Hematopoietic multipotent progenitor cell treated with erythropoietin and hydrocortisone succinate and interleukin-3 and kit ligand, for 4 days (in vitro differentiated cells): ENCODE measurements at regions not wholly inside any gene's neighbourhood (a gene's known extent, or its start where the extent isn't known, plus 50 kb on each side); places are given as distances from the start of the nearest gene placed in this dataset.
"Not testable (repeated sequence)": the region's sequence is repeated elsewhere in the genome, so short reads cannot be mapped to it uniquely, and the experiment has no call there.

Source experiments
- DNase-seq: peaks from one replicate; pipeline ENCODE4 v3.0.0-alpha.2; 2015

- DNase-seq = no peak
These were observed 110.0 kb upstream of the JCAD start for GRCh38 chr10:30169342-30169741.

GRCh38 chr10:30166929-30167328, 107.5 kb upstream of the JCAD start:
- no peak for DNase-seq

- peak; percentile 43 for DNase-seq
These were observed 104.0 kb upstream of the JCAD start for GRCh38 chr10:30163410-30163809.

- DNase-seq = not testable (repeated sequence)
These were observed 103.4 kb upstream of the JCAD start for GRCh38 chr10:30162796-30163195.

GRCh38 chr10:30160271-30160982, 101.0 kb upstream of the JCAD start:
- DNase-seq = peak; percentile 46

GRCh38 chr10:30159614-30160013, 100.2 kb upstream of the JCAD start:
- DNase-seq = not testable (repeated sequence)

- DNase-seq = peak; percentile 56
These were observed 99.1 kb upstream of the JCAD start for GRCh38 chr10:30158325-30158960.

- no peak for DNase-seq
These were observed 96.0 kb upstream of the JCAD start for GRCh38 chr10:30155401-30155800.

- no peak for DNase-seq
These were observed 95.2 kb upstream of the JCAD start for GRCh38 chr10:30154561-30154960.

- DNase-seq = no peak
These were observed 94.7 kb upstream of the JCAD start for GRCh38 chr10:30154126-30154525.

- peak; percentile 98 for DNase-seq
These were observed 92.4 kb upstream of the JCAD start for GRCh38 chr10:30151581-30152389.

GRCh38 chr10:30141423-30141822, 82.0 kb upstream of the JCAD start:
- no peak for DNase-seq

- no peak for DNase-seq
These were observed 75.0 kb upstream of the JCAD start for GRCh38 chr10:30134171-30134945.

GRCh38 chr10:30133198-30133597, 73.8 kb upstream of the JCAD start:
- DNase-seq = no peak

- DNase-seq = not testable (repeated sequence)
These were observed 72.0 kb upstream of the JCAD start for GRCh38 chr10:30131369-30131768.

- not testable (repeated sequence) for DNase-seq
These were observed 69.9 kb upstream of the JCAD start for GRCh38 chr10:30129326-30129725.

GRCh38 chr10:30127120-30127541, 67.7 kb upstream of the JCAD start:
- DNase-seq = no peak

GRCh38 chr10:30125496-30125895, 66.1 kb upstream of the JCAD start:
- DNase-seq = peak; percentile 17

GRCh38 chr10:30124704-30125103, 65.3 kb upstream of the JCAD start:
- no peak for DNase-seq

- no peak for DNase-seq
These were observed 62.0 kb upstream of the JCAD start for GRCh38 chr10:30121401-30121800.

- DNase-seq = no peak
These were observed 59.2 kb upstream of the JCAD start for GRCh38 chr10:30118590-30118989.

- no peak for DNase-seq
These were observed 58.6 kb upstream of the JCAD start for GRCh38 chr10:30117812-30118501.
